ENCODE measurements at regions not wholly inside any gene's neighbourhood (a gene's known extent, or its start where the extent isn't known, plus 50 kb on each side); places are given as distances from the start of the nearest gene placed in this dataset.

DNA sequence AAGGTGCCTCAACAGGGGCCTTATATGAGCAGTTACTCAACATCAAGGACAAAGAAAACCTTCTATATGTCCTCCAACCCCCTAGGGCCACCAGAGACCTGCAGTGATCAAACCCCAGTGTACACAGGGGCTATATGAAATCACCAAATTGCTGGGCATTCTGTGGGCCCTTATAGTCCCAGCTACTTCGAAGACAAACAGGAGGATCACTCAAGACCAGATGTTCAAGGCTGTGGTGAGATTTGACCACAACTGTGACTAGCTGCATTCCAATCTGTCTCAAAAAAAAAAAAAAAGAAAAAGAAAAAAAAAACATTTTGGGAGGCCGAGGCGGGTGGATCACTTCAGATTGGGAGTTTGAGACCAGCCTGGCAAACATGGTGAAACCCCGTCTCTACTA is 51.0 kb upstream of the PRB2 start:
- no peaks in the 10 kb centered on the region for H3K4me1 Mint-ChIP-seq
- no peak overlapping the region for H3K27ac ChIP-seq (ENCODE audit: low read depth, low read length)
- no peak overlapping the region for H3K4me3 Mint-ChIP-seq
- H3K27me3 ChIP-seq (ENCODE audit: control insufficient read depth in 2 of 2, insufficient read depth in 2 of 2, low read length in 2 of 2): no peaks in the 10 kb centered on the region
- H3K27me3 Mint-ChIP-seq: peaks cover 0 to 6% (median 0%) of the 10 kb centered on the region in 5 donors
- H3K36me3 ChIP-seq (ENCODE audit: control insufficient read depth in 2 of 3, insufficient read depth in 3 of 3, low read length in 3 of 3): no peaks in the 10 kb centered on the region
- ChIA-PET CTCF (no interaction called here), POLR2A (no interaction called here)
- intact Hi-C loops (cut with micrococcal nuclease): no loop called here
- H3K4me3 ChIP-seq (ENCODE audit: low read length): no peak overlapping the region
- no peak for DNase-seq
- H3K4me1 ChIP-seq (ENCODE audit: control insufficient read depth in 2 of 2, insufficient read depth in 2 of 2, low read length in 2 of 2): no peaks in the 10 kb centered on the region
- H3K9me3 Mint-ChIP-seq: peaks cover 0 to 2% (median 0%) of the 10 kb centered on the region in 11 donors
- ATAC-seq: no peak
- peaks cover 0 to 3% (median 0%) of the 10 kb centered on the region in 5 donors for H3K36me3 Mint-ChIP-seq
- H3K27ac Mint-ChIP-seq: no peak overlapping the region
- H3K9me3 ChIP-seq (ENCODE audit: control insufficient read depth in 2 of 3, low read length in 3 of 3): no peaks in the 10 kb centered on the region

DNA sequence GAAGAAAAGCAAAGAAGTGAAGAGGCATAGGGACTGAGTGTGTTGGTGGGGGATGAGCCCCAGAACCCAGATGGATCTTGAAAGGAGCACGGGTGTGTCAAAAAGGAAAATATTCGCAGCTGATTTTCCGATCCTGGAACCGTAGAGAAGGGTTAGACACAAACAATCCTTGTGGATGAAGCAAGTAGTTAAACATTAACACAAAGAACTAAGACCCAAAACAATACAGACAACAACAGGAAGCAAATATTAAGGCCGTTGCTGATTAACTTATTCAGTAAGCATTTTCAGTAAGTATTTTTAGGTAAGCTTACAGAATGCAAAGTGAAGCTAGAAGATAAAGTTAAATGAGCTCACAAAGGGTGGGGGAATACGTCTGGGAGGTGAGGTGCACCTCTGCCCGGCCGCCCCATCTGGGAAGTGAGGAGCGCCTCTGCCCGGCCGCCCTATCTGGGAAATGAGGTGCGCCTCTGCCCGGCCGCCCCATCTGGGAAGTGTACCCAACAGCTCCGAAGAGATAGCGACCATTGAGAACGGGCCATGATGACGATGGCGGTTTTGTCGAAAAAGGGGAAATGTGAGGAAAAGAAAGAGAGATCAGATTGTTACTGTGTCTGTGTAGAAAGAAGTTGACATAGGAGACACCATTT is 62.8 kb upstream of the PRB2 start:
- H3K4me3 ChIP-seq (ENCODE audit: low read length): no peak overlapping the region
- Mint-ChIP-seq H3K27me3 (peaks cover 0 to 9% (median 0%) of the 10 kb centered on the region in 5 donors), H3K9me3 (peaks cover 0 to 5% (median 0%) of the 10 kb centered on the region in 11 donors), H3K36me3 (no peaks in the 10 kb centered on the region), H3K4me3 (no peak overlapping the region), H3K4me1 (no peaks in the 10 kb centered on the region), H3K27ac (no peak overlapping the region)
- no peaks in the 10 kb centered on the region for H3K27me3 ChIP-seq (ENCODE audit: control insufficient read depth in 2 of 2, insufficient read depth in 2 of 2, low read length in 2 of 2)
- DNase-seq (no peak), ATAC-seq (no peak)
- intact Hi-C loops (cut with micrococcal nuclease): no loop called here
- POLR2A ChIA-PET: no interaction called here
- H3K9me3 ChIP-seq (ENCODE audit: control insufficient read depth in 2 of 3, low read length in 3 of 3): no peaks in the 10 kb centered on the region
- H3K27ac ChIP-seq (ENCODE audit: low read depth, low read length): no peak overlapping the region
- CTCF ChIA-PET: no interaction called here
- H3K36me3 ChIP-seq (ENCODE audit: control insufficient read depth in 2 of 3, insufficient read depth in 3 of 3, low read length in 3 of 3): no peaks in the 10 kb centered on the region
- no peaks in the 10 kb centered on the region for H3K4me1 ChIP-seq (ENCODE audit: control insufficient read depth in 2 of 2, insufficient read depth in 2 of 2, low read length in 2 of 2)

DNA sequence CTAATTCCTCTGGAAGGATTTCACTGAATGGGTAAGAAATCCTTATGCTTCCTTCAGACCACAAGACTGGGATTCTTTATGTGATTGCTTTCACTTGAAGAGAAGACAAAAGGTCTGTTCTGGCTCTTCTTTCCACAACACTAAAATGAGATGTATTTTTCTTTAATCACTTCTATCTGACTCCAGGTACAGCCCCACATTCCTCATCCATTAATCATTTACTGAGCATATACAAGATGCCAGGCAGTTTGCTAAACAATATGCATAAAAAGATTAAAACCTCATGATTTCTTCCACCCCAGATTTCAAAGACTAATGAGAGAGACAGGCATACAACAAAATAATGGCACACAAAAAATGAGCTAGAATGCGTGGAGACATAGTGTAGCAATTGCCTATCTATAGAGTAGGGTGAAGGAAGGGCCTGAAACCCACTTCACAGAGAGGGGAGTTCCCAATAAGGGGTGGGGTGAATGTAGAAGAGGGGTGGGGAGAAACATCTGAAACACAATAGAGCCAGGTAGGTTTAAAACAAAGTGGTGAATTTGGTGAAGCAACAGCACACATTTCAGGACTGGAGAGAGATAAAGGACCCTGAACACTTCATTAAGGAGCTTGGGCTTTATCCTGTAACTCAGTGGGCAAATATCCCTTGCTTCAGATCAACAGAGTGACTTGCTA is 65.1 kb upstream of the PRB2 start:
- ChIA-PET CTCF (interaction anchor here (0.7 kb wide), 1 partner anchor 520 kb away, joined by 3 read pairs; no protein-coding TSS in a partner anchor), POLR2A (no interaction called here)
- H3K4me3 ChIP-seq (ENCODE audit: low read length): no peak overlapping the region
- Mint-ChIP-seq H3K27me3 (peaks cover 0 to 3% (median 0%) of the 10 kb centered on the region in 5 donors), H3K36me3 (no peaks in the 10 kb centered on the region), H3K4me3 (no peak overlapping the region), H3K4me1 (no peaks in the 10 kb centered on the region), H3K9me3 (peaks cover 0 to 5% (median 0%) of the 10 kb centered on the region in 11 donors), H3K27ac (no peak overlapping the region)
- DNase-seq: no peak
- H3K36me3 ChIP-seq (ENCODE audit: control insufficient read depth in 2 of 3, insufficient read depth in 3 of 3, low read length in 3 of 3): no peaks in the 10 kb centered on the region
- intact Hi-C loops (cut with micrococcal nuclease): no loop called here
- H3K27me3 ChIP-seq (ENCODE audit: control insufficient read depth in 2 of 2, insufficient read depth in 2 of 2, low read length in 2 of 2): no peaks in the 10 kb centered on the region
- no peak for ATAC-seq
- H3K9me3 ChIP-seq (ENCODE audit: control insufficient read depth in 2 of 3, low read length in 3 of 3): no peaks in the 10 kb centered on the region
- H3K27ac ChIP-seq (ENCODE audit: low read depth, low read length): no peak overlapping the region
- no peaks in the 10 kb centered on the region for H3K4me1 ChIP-seq (ENCODE audit: control insufficient read depth in 2 of 2, insufficient read depth in 2 of 2, low read length in 2 of 2)

DNA sequence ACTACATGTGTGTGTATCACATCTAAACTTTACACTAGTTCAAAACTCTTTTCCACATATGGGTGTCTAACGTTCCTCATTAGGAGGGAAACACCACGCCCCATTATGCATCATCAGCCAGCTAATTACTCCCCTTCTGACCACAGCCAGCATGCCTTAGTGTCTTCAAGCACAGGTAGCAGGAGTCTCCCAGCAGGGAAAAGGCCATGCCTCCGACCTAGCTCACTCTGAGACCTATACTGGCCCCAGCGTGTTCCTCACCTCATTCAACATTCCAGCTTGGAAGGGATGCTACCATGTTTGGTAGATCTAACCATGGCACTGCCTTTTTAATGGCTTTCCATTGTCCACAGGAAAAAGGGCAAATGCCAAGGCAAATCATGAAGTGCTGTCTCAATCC is 66.1 kb upstream of the PRB2 start:
- H3K27ac Mint-ChIP-seq: no peak overlapping the region
- H3K36me3 Mint-ChIP-seq: no peaks in the 10 kb centered on the region
- POLR2A ChIA-PET: no interaction called here
- H3K4me3 ChIP-seq (ENCODE audit: low read length): no peak overlapping the region
- no peaks in the 10 kb centered on the region for H3K9me3 ChIP-seq (ENCODE audit: control insufficient read depth in 2 of 3, low read length in 3 of 3)
- H3K27me3 Mint-ChIP-seq: no peaks in the 10 kb centered on the region
- intact Hi-C loops (cut with micrococcal nuclease): no loop called here
- H3K4me1 ChIP-seq (ENCODE audit: control insufficient read depth in 2 of 2, insufficient read depth in 2 of 2, low read length in 2 of 2): no peaks in the 10 kb centered on the region
- no peak overlapping the region for H3K27ac ChIP-seq (ENCODE audit: low read depth, low read length)
- no peaks in the 10 kb centered on the region for H3K4me1 Mint-ChIP-seq
- peaks cover 0 to 5% (median 0%) of the 10 kb centered on the region in 11 donors for H3K9me3 Mint-ChIP-seq
- no peak overlapping the region for H3K4me3 Mint-ChIP-seq
- H3K36me3 ChIP-seq (ENCODE audit: control insufficient read depth in 2 of 3, insufficient read depth in 3 of 3, low read length in 3 of 3): no peaks in the 10 kb centered on the region
- CTCF ChIA-PET: interaction anchor here (0.6 kb wide), 1 partner anchor 867 kb away, joined by 4 read pairs; no protein-coding TSS in a partner anchor
- ATAC-seq (no peak), DNase-seq (no peak)
- H3K27me3 ChIP-seq (ENCODE audit: control insufficient read depth in 2 of 2, insufficient read depth in 2 of 2, low read length in 2 of 2): no peaks in the 10 kb centered on the region

DNA sequence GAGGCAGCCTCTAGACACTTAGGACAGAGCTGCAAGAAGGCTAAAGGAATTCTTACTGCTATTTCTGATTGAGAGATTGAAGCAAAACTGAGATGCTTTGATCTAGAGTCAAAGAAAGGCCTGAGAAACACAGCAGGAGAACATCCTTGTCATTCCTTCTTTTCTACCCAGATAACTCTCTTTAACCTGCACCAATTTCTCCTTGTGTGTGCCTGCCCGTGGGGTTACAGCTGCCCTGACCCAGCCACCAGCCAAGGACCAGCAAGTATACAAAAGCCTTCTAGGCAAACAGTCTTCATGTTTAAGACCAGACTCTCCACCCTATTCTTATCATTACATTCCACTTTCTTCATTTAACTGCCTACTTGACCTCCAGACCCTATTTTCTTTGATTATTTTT is 81.7 kb upstream of the PRB2 start:
- peaks cover 0 to 5% (median 0%) of the 10 kb centered on the region in 5 donors for H3K27me3 Mint-ChIP-seq
- H3K36me3 ChIP-seq (ENCODE audit: control insufficient read depth in 2 of 3, insufficient read depth in 3 of 3, low read length in 3 of 3): no peaks in the 10 kb centered on the region
- ATAC-seq: no peak
- no peaks in the 10 kb centered on the region for H3K36me3 Mint-ChIP-seq
- H3K4me1 Mint-ChIP-seq: no peaks in the 10 kb centered on the region
- H3K9me3 Mint-ChIP-seq: peaks cover 0 to 3% (median 0%) of the 10 kb centered on the region in 11 donors
- no peak overlapping the region for H3K4me3 Mint-ChIP-seq
- no peaks in the 10 kb centered on the region for H3K27me3 ChIP-seq (ENCODE audit: control insufficient read depth in 2 of 2, insufficient read depth in 2 of 2, low read length in 2 of 2)
- H3K27ac ChIP-seq (ENCODE audit: low read depth, low read length): no peak overlapping the region
- H3K4me1 ChIP-seq (ENCODE audit: control insufficient read depth in 2 of 2, insufficient read depth in 2 of 2, low read length in 2 of 2): no peaks in the 10 kb centered on the region
- no peak overlapping the region for H3K27ac Mint-ChIP-seq
- no peak overlapping the region for H3K4me3 ChIP-seq (ENCODE audit: low read length)
- intact Hi-C loops (cut with micrococcal nuclease): no loop called here
- ChIA-PET CTCF (no interaction called here), POLR2A (no interaction called here)
- no peak for DNase-seq
- H3K9me3 ChIP-seq (ENCODE audit: control insufficient read depth in 2 of 3, low read length in 3 of 3): no peaks in the 10 kb centered on the region

DNA sequence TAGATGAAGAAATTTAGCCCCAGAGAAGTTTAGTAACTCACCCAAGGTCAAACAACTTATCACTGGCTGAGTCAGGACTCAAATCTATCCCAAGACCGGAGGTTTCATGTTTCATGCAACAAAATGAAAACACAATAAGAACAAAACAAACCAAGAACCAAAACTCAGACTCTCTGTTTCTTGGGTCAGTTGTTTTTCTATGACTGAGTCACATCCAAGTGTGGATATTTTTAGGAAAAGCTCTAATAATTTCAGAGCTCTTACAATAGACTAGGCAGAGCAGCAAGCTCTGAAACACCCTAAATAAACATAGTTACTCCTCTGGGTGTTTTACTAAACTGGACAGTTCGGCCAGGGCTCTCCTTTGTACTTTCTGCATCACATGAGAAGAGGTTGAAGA is 87.6 kb upstream of the PRB2 start:
- Histone ChIP-seq H3K36me3 (ENCODE audit: control insufficient read depth in 2 of 3, insufficient read depth in 3 of 3, low read length in 3 of 3) (no peaks in the 10 kb centered on the region), H3K4me1 (ENCODE audit: control insufficient read depth in 2 of 2, insufficient read depth in 2 of 2, low read length in 2 of 2) (no peaks in the 10 kb centered on the region), H3K27me3 (ENCODE audit: control insufficient read depth in 2 of 2, insufficient read depth in 2 of 2, low read length in 2 of 2) (no peaks in the 10 kb centered on the region), H3K27ac (ENCODE audit: low read depth, low read length) (no peak overlapping the region), H3K9me3 (ENCODE audit: control insufficient read depth in 2 of 3, low read length in 3 of 3) (no peaks in the 10 kb centered on the region), H3K4me3 (ENCODE audit: low read length) (no peak overlapping the region)
- Mint-ChIP-seq H3K4me1 (peaks cover 0 to 9% (median 7%) of the 10 kb centered on the region in 7 donors), H3K36me3 (no peaks in the 10 kb centered on the region), H3K27me3 (peaks cover 0 to 4% (median 0%) of the 10 kb centered on the region in 5 donors), H3K4me3 (no peak overlapping the region), H3K9me3 (no peaks in the 10 kb centered on the region), H3K27ac (no peak overlapping the region)
- ATAC-seq: no peak
- intact Hi-C loops (cut with micrococcal nuclease): loop anchor here in 1 of 2 donors (10.0 kb wide), 1 partner anchor 418 kb away; the partner anchor contains the start of gene TAS2R46
- POLR2A ChIA-PET: no interaction called here
- no peak for DNase-seq
- CTCF ChIA-PET: interaction anchor here (1.5 kb wide), 1 partner anchor 712 kb away, joined by 7 read pairs; no protein-coding TSS in a partner anchor
